ENCODE measurements at regions not wholly inside any gene's neighbourhood (a gene's known extent, or its start where the extent isn't known, plus 50 kb on each side); places are given as distances from the start of the nearest gene placed in this dataset.
"Not testable (repeated sequence)": the region's sequence is repeated elsewhere in the genome, so short reads cannot be mapped to it uniquely, and the experiment has no call there.

DNA sequence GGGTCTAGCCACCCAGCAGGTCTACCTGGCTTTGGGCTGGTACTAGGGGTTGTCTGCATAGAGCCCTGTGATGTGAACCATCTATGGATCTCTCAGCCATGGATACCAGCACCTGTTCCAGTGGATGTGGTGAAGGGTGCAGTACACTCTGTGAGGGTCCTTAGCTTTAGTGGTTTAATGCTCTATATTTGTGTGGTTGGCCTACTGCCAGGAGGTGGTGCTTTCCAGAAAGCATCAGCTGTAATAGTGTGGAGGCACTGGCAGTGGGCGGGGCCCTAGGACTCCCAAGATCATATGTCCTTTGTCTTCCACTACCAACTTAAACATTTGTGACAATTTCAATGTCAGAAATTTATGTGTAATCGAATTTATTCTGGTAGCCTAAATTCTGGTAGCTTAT is 1065.1 kb downstream of the RPIA start:
- not testable (repeated sequence) for H3K4me3 Mint-ChIP-seq; DNase-seq (ENCODE audit: low spot score); H3K36me3 Mint-ChIP-seq (ENCODE audit: low read depth); H3K27ac Mint-ChIP-seq; H3K4me1 Mint-ChIP-seq (ENCODE audit: low read depth); H3K27me3 Mint-ChIP-seq (ENCODE audit: low read depth)
- peaks cover 45% of the 10 kb centered on the region for H3K9me3 Mint-ChIP-seq

DNA sequence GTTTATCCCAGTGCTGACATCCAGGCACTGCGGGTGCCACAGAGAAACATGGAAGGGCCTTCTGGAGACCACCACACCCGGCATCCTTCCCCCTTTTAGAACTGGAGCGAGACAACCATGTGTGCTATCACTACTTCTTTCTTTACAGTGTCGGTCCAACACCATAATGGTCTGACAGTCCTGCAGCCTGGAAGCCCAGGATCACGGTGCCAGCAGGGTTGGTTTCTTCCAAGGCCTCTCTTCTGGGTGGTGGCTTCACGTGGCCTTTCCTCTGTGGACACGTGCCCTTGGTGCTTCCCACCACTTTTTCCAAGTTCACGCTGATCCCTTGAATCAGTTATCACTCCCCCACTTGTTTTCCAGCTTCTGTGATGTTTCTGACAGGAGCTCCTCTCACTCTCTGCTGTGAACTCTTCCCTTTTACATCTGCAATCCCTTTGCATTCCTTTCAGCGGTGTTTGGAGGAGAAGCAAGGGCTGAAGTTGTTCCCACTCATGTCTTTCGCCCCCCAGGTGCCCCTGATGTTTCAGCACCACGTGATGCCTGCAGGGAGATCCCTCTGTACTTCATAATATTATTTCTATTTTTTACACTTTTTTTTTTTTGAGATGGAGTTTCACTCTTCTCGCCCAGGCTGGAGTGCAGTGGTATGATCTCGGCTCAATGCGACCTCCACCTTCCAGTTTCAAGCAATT is 1067.0 kb downstream of the RPIA start:
- peaks cover 55% of the 10 kb centered on the region for H3K9me3 Mint-ChIP-seq
- H3K27me3 Mint-ChIP-seq (ENCODE audit: low read depth); DNase-seq (ENCODE audit: low spot score); H3K4me1 Mint-ChIP-seq (ENCODE audit: low read depth); H3K36me3 Mint-ChIP-seq (ENCODE audit: low read depth); H3K4me3 Mint-ChIP-seq; H3K27ac Mint-ChIP-seq: not testable (repeated sequence)

GRCh38 chr2:89760762-89761161 is 1069.3 kb downstream of the RPIA start:
- peaks cover 67% of the 10 kb centered on the region for H3K9me3 Mint-ChIP-seq
- H3K4me1 Mint-ChIP-seq (ENCODE audit: low read depth); H3K27me3 Mint-ChIP-seq (ENCODE audit: low read depth); DNase-seq (ENCODE audit: low spot score); H3K4me3 Mint-ChIP-seq; H3K27ac Mint-ChIP-seq; H3K36me3 Mint-ChIP-seq (ENCODE audit: low read depth): not testable (repeated sequence)

GRCh38 chr2:89761171-89761570 is 1069.7 kb downstream of the RPIA start:
- not testable (repeated sequence) for H3K4me1 Mint-ChIP-seq (ENCODE audit: low read depth); DNase-seq (ENCODE audit: low spot score); H3K36me3 Mint-ChIP-seq (ENCODE audit: low read depth); H3K4me3 Mint-ChIP-seq; H3K27ac Mint-ChIP-seq; H3K27me3 Mint-ChIP-seq (ENCODE audit: low read depth)
- H3K9me3 Mint-ChIP-seq = peaks cover 64% of the 10 kb centered on the region

GRCh38 chr2:89761863-89762262 is 1070.4 kb downstream of the RPIA start:
- H3K27ac Mint-ChIP-seq; H3K27me3 Mint-ChIP-seq (ENCODE audit: low read depth); H3K36me3 Mint-ChIP-seq (ENCODE audit: low read depth); DNase-seq (ENCODE audit: low spot score); H3K4me1 Mint-ChIP-seq (ENCODE audit: low read depth); H3K4me3 Mint-ChIP-seq: not testable (repeated sequence)
- peaks cover 61% of the 10 kb centered on the region for H3K9me3 Mint-ChIP-seq

- not testable (repeated sequence) for H3K4me3 Mint-ChIP-seq; H3K27ac Mint-ChIP-seq; H3K27me3 Mint-ChIP-seq (ENCODE audit: low read depth); H3K36me3 Mint-ChIP-seq (ENCODE audit: low read depth); DNase-seq (ENCODE audit: low spot score); H3K4me1 Mint-ChIP-seq (ENCODE audit: low read depth)
- H3K9me3 Mint-ChIP-seq = peaks cover 60% of the 10 kb centered on the region
These were observed 1071.2 kb downstream of the RPIA start for GRCh38 chr2:89762461-89763253.

DNA sequence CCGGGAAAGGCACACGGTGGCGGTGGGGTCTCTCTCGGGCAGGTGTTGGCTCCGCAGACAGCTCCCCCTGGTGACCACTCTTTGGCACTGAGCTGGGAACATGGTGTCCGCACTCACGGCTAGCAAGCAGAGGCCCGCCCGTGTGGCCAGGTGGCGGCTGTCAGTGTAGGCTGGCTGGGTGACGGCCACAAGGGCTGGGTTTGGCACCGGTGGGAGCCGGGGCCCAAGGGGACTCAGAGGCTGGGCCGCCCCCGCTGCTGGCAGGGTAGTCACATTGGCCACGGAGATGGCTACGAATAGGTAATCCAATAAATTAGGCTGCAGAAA is 1071.7 kb downstream of the RPIA start:
- Mint-ChIP-seq H3K4me1 (ENCODE audit: low read depth) (no peaks in the 10 kb centered on the region), H3K27ac (no peak overlapping the region), H3K36me3 (ENCODE audit: low read depth) (no peaks in the 10 kb centered on the region), H3K4me3 (no peak overlapping the region), H3K27me3 (ENCODE audit: low read depth) (peaks cover 8% of the 10 kb centered on the region), H3K9me3 (peaks cover 54% of the 10 kb centered on the region)
- no peak for DNase-seq (ENCODE audit: low spot score)

DNA sequence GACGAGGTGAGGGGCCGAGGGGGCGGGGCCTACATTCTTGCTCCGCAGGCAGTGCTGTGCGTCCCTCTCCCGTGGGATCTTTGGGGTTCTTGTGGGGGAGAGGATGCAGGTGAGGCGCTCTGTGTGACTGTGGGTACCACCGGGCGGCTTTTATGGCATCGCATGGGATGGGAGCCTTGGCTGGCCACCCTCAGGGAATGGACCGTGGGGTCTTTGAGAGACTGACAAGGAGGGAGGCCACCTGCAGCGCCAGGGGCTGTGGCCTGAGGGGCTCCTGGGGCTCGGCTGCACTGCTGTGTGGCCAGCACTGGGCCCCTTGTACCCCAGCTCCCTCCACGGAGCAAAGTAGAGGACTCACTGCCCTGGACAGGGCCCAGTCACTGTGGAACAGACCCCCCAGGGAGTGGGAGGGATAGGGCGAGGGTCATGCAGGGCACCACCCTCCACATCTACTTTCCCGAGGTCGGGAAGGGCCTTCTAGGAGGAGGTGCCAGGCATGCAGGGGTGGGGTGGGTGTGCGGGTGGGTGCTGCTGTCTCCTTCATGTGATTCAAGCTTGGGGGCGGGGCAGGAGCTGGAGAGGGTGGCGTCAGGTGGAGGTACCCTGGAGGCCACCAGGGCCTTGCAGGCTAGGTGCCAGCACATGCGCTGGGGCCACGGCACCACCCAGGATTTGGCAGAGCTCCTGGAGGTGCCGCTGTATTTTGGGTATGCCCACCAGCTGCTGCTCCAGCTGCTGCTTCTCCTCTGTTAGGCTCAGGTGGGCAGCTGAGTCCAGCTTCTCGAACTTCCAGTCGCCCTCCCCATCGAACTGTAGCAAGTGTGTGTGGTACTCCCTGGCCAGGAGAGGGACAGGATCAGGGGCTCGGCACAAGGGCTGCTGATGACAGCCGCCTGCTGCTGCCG is 1072.4 kb downstream of the RPIA start:
- peaks cover 50% of the 10 kb centered on the region for H3K9me3 Mint-ChIP-seq
- H3K4me1 Mint-ChIP-seq (ENCODE audit: low read depth) = no peaks in the 10 kb centered on the region
- H3K36me3 Mint-ChIP-seq (ENCODE audit: low read depth) = no peaks in the 10 kb centered on the region
- no peak overlapping the region for H3K27ac Mint-ChIP-seq
- DNase-seq (ENCODE audit: low spot score) = no peak
- peaks cover 12% of the 10 kb centered on the region for H3K27me3 Mint-ChIP-seq (ENCODE audit: low read depth)
- H3K4me3 Mint-ChIP-seq = no peak overlapping the region

- H3K27me3 Mint-ChIP-seq (ENCODE audit: low read depth) = peaks cover 16% of the 10 kb centered on the region
- not testable (repeated sequence) for H3K36me3 Mint-ChIP-seq (ENCODE audit: low read depth); DNase-seq (ENCODE audit: low spot score); H3K4me1 Mint-ChIP-seq (ENCODE audit: low read depth); H3K4me3 Mint-ChIP-seq; H3K27ac Mint-ChIP-seq
- H3K9me3 Mint-ChIP-seq = peaks cover 53% of the 10 kb centered on the region
These were observed 1073.3 kb downstream of the RPIA start for GRCh38 chr2:89764571-89765360.

DNA sequence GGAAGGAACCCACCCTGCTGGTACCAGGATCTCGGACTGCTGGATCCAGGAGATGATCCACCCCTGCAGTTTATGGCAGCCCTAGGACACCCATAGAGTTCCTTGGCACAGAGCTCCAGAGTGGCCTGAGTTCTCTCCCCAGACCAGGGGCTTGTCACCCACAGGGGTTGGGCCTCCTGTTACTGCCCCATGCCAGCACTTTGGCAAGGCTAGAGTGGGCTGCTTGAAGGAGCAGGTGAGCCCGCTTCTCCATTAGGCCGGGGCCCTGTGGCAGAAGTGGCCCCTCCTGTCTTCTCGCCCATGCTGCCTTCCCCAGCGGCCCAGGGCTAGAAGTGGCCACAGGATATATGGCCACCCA is 1073.9 kb downstream of the RPIA start:
- not testable (repeated sequence) for H3K4me1 Mint-ChIP-seq (ENCODE audit: low read depth); H3K4me3 Mint-ChIP-seq; H3K27ac Mint-ChIP-seq; H3K36me3 Mint-ChIP-seq (ENCODE audit: low read depth); DNase-seq (ENCODE audit: low spot score)
- Mint-ChIP-seq H3K27me3 (ENCODE audit: low read depth) (peaks cover 16% of the 10 kb centered on the region), H3K9me3 (peaks cover 53% of the 10 kb centered on the region)

- not testable (repeated sequence) for H3K4me1 Mint-ChIP-seq (ENCODE audit: low read depth); H3K36me3 Mint-ChIP-seq (ENCODE audit: low read depth); DNase-seq (ENCODE audit: low spot score); H3K27ac Mint-ChIP-seq; H3K4me3 Mint-ChIP-seq
- Mint-ChIP-seq H3K27me3 (ENCODE audit: low read depth) (peaks cover 16% of the 10 kb centered on the region), H3K9me3 (peaks cover 50% of the 10 kb centered on the region)
These were observed 1074.9 kb downstream of the RPIA start for GRCh38 chr2:89766141-89766990.

DNA sequence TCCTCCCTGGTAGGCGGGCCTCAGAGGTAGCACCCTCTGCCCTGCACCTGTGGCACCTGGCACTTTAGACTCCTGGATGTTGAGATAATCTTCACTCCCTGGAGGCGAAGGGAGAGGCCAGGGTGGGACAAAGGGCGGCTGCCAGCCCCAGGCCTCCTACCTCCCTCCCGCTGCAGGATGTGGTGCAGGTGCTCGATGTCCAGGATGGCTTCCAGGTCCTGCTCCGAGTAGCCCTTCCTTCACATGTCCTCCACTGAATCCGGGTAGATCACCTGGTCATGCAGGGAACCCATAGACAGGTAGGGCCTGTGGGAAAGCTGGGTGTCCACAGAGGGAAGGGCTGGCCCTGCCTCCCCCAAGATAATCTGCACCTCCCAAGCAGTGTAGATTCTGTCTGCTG is 1075.6 kb downstream of the RPIA start:
- H3K36me3 Mint-ChIP-seq (ENCODE audit: low read depth); DNase-seq (ENCODE audit: low spot score); H3K4me1 Mint-ChIP-seq (ENCODE audit: low read depth); H3K27ac Mint-ChIP-seq; H3K4me3 Mint-ChIP-seq: not testable (repeated sequence)
- Mint-ChIP-seq H3K27me3 (ENCODE audit: low read depth) (peaks cover 16% of the 10 kb centered on the region), H3K9me3 (peaks cover 51% of the 10 kb centered on the region)

All from T-helper 2 cell treated with Interferon-gamma antibody and Interleukin-4, amounts not matched to agents 5 μg/mL and 100 μg/mL, for 36 hours (primary cell).